NCI-H1436 treated with DMSO at 0.1 percent for 48 hours (cell line): ENCODE measurements at regions not wholly inside any gene's neighbourhood (a gene's known extent, or its start where the extent isn't known, plus 50 kb on each side); places are given as distances from the start of the nearest gene placed in this dataset.
"Not testable (repeated sequence)": the region's sequence is repeated elsewhere in the genome, so short reads cannot be mapped to it uniquely, and the experiment has no call there.

Source experiments
- DNase-seq: peaks from one replicate; lab custom pipeline; 2025; lab: John Stamatoyannopoulos, UW

DNA sequence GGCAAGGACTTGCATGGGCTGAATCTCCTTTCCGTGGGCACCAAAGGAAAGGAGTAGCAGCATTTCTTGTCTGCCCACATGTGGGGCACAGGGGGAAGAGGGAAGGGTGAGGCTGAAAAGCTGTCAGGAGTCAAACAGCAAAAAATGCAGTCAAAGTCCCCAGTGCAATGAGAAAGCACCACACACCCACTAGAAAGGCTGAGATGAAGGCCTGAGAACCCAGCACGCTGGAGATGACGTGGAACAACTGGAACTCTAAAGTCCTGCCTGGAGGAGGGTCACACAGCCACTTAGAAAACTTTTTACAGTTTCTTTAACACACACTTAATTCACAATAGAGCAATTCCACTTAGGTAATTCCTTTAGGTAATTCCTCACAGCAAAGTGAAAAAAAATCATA lies 94.6 kb upstream of the IGFBPL1 start:
- no peak for DNase-seq

DNA sequence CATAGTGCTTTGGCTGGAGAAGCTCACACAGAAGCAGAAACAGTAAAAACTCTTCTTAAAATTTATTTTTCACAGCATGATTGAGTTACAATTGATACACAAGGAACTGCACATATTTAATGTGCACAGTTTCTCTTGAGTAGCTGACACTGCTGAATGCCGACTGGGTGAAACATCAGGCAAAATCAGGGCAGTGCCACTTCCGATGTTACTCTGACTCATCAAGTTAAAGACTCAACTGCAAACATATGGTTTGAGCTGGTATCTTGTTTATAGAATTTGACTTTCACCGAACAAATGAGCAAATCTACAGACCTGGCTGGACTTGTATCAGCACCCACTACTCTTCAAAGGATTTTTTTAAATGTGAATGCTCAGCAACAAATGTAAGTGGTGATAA lies 92.0 kb upstream of the IGFBPL1 start:
- not testable (repeated sequence) for DNase-seq

DNA sequence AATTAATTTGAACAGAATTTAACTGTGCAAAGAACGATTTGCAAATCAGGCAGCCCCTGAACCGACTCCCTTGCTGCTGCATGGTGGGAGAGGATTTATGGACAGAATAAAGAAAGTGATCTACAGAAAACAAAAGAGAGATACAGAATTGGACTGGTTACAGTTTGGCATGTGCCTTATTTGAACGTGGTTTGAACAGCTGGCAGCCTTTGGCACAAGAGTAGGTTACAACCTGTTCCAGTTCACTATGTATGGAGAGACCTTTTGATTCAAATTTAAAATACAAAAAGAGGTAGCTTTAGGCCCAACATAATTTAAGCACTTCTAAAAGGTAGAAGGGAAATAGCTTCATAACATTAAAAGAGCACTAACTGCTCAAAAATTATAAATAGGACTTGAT lies 90.8 kb upstream of the IGFBPL1 start:
- DNase-seq, result not testable (repeated sequence)

GRCh38 chr9:38510340-38510739 lies 86.1 kb upstream of the IGFBPL1 start:
- DNase-seq, result not testable (repeated sequence)

- no peak for DNase-seq
Measured at GRCh38 chr9:38507587-38507986, 83.3 kb upstream of the IGFBPL1 start.

DNA sequence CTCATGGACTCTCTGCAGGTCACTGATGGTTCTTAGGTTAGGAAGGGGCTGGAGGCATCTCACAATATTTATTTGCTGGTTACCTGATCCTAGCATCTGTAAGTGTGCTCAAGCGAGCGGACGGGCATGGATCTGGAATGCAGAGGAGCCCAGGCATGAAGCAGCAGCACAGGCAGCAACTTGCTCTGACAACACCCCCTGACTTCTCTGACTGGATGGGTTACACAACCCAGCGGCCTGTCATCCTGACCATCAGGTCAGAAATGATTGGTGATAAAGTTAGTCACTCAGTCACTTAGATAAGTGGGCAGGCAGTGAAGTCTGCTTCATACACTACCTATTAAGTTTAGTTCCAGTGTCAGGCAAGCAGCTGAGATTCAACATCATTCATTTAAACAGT lies 75.9 kb upstream of the IGFBPL1 start:
- DNase-seq, result not testable (repeated sequence)

- DNase-seq, result not testable (repeated sequence)
Measured at GRCh38 chr9:38498551-38498950, 74.3 kb upstream of the IGFBPL1 start.

- no peak for DNase-seq
Measured at GRCh38 chr9:38489057-38489456, 64.8 kb upstream of the IGFBPL1 start.

GRCh38 chr9:38488156-38488698 lies 64.0 kb upstream of the IGFBPL1 start:
- DNase-seq, result no peak

- not testable (repeated sequence) for DNase-seq
Measured at GRCh38 chr9:38487418-38488155, 63.3 kb upstream of the IGFBPL1 start.

DNA sequence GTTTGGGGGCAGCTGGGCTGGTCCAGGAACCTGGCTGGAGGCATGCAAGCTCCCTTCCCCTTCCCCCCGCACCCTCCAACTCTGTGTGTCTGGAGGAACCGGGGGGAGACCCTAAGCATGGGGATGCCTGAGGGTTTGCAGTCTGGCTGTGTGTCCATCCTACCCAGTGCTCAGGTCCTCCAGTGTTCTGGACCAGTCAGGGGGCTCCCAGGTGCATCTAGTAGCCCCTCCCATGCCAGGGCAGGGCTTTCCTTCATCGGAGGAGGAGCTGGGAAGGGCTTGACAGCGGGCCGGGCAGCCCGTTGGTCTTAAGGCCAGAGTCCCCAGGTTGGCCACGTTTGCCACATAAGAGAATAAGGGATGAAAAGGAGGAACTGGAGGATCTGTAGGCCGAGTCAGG lies 62.6 kb upstream of the IGFBPL1 start:
- no peak for DNase-seq

GRCh38 chr9:38486056-38486615 lies 61.9 kb upstream of the IGFBPL1 start:
- no peak for DNase-seq

DNA sequence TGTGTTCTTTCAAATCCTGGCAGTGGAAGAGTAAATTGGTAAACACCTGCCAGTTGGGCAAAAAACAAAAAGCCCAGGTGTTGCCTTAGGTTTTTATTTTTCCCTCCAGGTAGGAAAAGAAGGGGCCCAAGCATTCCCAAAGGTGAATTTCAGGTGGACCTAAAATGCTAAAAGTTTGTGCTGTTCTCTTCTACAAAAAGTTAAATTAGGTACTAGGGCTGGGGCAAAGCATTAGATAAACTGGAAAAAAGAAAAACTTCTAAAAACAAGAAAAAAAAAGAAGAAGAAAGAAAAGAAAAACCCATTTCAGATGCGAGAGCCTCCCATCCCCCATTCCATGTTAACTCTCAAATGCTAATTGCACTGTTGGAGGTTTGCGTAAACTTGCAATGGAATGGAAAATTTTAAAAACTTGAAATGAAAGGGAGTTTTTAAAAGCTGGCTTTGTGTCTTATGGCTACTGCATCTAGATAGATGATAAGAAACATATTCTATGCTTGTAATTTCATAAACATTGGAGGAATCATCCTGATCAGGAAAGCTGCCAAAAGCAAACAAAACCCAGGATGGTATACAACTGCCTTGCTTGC lies 59.9 kb upstream of the IGFBPL1 start:
- DNase-seq, result not testable (repeated sequence)

DNA sequence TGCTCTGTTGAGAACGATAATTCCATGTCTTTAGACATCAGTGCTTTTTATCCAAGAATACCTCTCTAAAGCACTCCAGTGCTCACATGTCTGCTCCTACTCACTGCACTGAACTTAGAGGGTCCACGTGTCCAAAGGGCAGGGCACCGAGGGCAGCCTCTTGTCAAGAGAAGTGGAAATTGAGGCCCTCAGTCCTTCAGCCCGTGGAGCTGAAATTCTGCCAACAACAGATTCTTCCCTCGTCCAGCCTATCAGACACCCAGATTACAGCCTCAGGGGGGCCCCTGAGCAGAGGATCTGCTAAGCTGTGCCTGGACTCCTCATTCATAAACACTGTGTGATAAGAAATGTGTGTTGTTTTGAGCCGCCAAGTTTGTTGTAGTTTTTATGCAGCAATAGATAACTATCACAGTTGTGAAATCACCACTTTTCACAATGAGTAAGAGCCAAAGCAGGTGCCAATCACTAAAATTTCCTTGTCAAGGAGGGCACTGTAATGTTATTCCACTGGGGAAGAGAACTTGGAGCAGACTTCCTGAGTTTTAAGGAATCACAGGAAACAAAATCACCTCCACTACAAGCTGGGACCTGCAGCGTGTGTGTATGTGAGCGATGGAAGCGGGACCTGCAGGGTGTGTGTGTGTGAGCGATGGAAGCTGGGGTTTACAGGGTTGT lies 58.8 kb upstream of the IGFBPL1 start:
- no peak for DNase-seq

GRCh38 chr9:38478211-38478610 lies 54.0 kb upstream of the IGFBPL1 start:
- DNase-seq, result no peak

- peak; percentile 19 for DNase-seq
Measured at GRCh38 chr9:38474476-38474875, 50.2 kb upstream of the IGFBPL1 start.
